ENCODE measurements at regions not wholly inside any gene's neighbourhood (a gene's known extent, or its start where the extent isn't known, plus 50 kb on each side); places are given as distances from the start of the nearest gene placed in this dataset.

DNA sequence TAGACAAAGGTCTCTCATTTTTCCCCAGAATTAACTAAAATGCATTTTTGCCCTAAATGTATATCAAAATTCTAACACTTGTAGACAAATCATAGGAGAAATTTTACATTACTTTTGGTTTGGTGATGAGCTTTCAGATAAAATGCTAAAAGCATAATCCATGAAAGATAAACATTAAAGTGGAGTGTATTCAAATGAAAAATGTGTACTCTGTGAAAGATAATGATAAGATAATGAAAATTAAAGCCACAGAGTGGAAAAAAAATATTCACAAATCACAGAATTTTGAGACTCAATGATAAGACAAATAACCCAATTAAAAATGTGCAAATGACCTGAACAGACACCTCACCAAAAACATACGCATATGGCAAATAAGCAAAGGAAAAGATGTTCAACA, 176.9 kb upstream of the ADAMTS16 start:
- 67 to 88% methylated on average over 1 of the region's 1 CpG for WGBS, 2 donors (ENCODE audit: low coverage in 1 of 2)
- no peaks in the 10 kb centered on the region for H3K36me3 ChIP-seq

DNA sequence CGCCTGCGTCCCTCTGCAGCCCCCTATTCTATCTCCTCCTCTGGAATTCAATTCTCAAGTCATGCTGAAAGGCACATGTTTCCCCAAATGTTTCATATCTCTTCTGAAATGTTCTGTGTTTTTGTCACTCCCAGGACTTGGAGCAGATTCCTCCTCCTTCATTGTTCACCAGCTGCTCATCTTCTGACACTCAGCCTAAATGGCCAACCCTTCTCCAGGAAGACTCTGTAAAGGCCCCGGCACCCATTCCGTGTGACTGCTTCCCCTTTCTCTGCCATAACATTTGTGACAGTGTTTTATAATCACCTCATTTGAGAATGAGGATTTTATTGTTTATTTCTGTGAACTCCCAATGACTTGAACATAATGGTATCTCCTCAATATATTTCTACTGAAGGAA, 170.8 kb upstream of the ADAMTS16 start:
- TF ChIP-seq, protein P1, sequence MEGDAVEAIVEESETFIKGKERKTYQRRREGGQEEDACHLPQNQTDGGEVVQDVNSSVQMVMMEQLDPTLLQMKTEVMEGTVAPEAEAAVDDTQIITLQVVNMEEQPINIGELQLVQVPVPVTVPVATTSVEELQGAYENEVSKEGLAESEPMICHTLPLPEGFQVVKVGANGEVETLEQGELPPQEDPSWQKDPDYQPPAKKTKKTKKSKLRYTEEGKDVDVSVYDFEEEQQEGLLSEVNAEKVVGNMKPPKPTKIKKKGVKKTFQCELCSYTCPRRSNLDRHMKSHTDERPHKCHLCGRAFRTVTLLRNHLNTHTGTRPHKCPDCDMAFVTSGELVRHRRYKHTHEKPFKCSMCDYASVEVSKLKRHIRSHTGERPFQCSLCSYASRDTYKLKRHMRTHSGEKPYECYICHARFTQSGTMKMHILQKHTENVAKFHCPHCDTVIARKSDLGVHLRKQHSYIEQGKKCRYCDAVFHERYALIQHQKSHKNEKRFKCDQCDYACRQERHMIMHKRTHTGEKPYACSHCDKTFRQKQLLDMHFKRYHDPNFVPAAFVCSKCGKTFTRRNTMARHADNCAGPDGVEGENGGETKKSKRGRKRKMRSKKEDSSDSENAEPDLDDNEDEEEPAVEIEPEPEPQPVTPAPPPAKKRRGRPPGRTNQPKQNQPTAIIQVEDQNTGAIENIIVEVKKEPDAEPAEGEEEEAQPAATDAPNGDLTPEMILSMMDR (IDR thresholded peaks at IDR 0.05), result no peak
- TF ChIP-seq POLR2A (IDR thresholded peaks at IDR 0.05), result no peak
- TF ChIP-seq EP300 (IDR thresholded peaks at IDR 0.05), result no peak
- TF ChIP-seq POLR2AphosphoS5 (IDR thresholded peaks at IDR 0.05), result no peak
- H3K27me3 ChIP-seq, result peaks cover 1% of the 10 kb centered on the region
- no peak overlapping the region for H3K27ac ChIP-seq
- no peak for ATAC-seq
- WGBS, 2 donors (ENCODE audit: low coverage in 1 of 2), result 59 to 71% methylated on average over 4 of the region's 4 CpGs
- H3K4me3 ChIP-seq, result no peak overlapping the region
- H3K36me3 ChIP-seq, result no peaks in the 10 kb centered on the region
- no peaks in the 10 kb centered on the region for H3K4me1 ChIP-seq
- no peaks in the 10 kb centered on the region for H3K9me3 ChIP-seq

More for the DNA sequence above, 176.9 kb upstream of the ADAMTS16 start:
- no peaks in the 10 kb centered on the region for H3K4me1 ChIP-seq
- H3K4me3 ChIP-seq, result no peak overlapping the region
- H3K9me3 ChIP-seq, result no peaks in the 10 kb centered on the region
- no peaks in the 10 kb centered on the region for H3K27me3 ChIP-seq
- no peak for ATAC-seq
- H3K27ac ChIP-seq, result no peak overlapping the region
- no peak for TF ChIP-seq POLR2AphosphoS5 (IDR thresholded peaks at IDR 0.05)
- no peak for TF ChIP-seq EP300 (IDR thresholded peaks at IDR 0.05)
- TF ChIP-seq POLR2A (IDR thresholded peaks at IDR 0.05), result no peak
- TF ChIP-seq, protein P1 (IDR thresholded peaks at IDR 0.05), result no peak

- no peak for TF ChIP-seq POLR2A (IDR thresholded peaks at IDR 0.05)
- TF ChIP-seq EP300 (IDR thresholded peaks at IDR 0.05), result no peak
- TF ChIP-seq, protein P1 (IDR thresholded peaks at IDR 0.05), result no peak
- no peak for TF ChIP-seq POLR2AphosphoS5 (IDR thresholded peaks at IDR 0.05)
- Histone ChIP-seq H3K27me3 (peaks cover 7% of the 10 kb centered on the region), H3K27ac (no peak overlapping the region), H3K4me1 (no peaks in the 10 kb centered on the region), H3K4me3 (no peak overlapping the region), H3K36me3 (no peaks in the 10 kb centered on the region), H3K9me3 (no peaks in the 10 kb centered on the region)
- 63 to 75% methylated on average over 4 of the region's 4 CpGs for WGBS, 2 donors (ENCODE audit: low coverage in 1 of 2)
- ATAC-seq, result no peak
These were observed 170.0 kb upstream of the ADAMTS16 start for GRCh38 chr5:4970171-4970570.

GRCh38 chr5:4976902-4977301, 163.2 kb upstream of the ADAMTS16 start:
- H3K4me1 ChIP-seq, result no peaks in the 10 kb centered on the region
- ATAC-seq, result no peak
- H3K27me3 ChIP-seq, result peaks cover 7% of the 10 kb centered on the region
- no peak overlapping the region for H3K27ac ChIP-seq
- no peak overlapping the region for H3K4me3 ChIP-seq
- no peaks in the 10 kb centered on the region for H3K9me3 ChIP-seq
- no peaks in the 10 kb centered on the region for H3K36me3 ChIP-seq
- 67% methylated on average over 1 of the region's 1 CpG; no CpG with 5 or more reads in 1 of the 2 donors for WGBS, 2 donors (ENCODE audit: low coverage in 1 of 2)
- TF ChIP-seq EP300 (IDR thresholded peaks at IDR 0.05) (no peak), POLR2AphosphoS5 (IDR thresholded peaks at IDR 0.05) (no peak), POLR2A (IDR thresholded peaks at IDR 0.05) (no peak)
- TF ChIP-seq, protein P1 (IDR thresholded peaks at IDR 0.05), result no peak

GRCh38 chr5:4977416-4978110, 162.6 kb upstream of the ADAMTS16 start:
- ATAC-seq, result no peak
- no peak for TF ChIP-seq POLR2AphosphoS5 (IDR thresholded peaks at IDR 0.05)
- TF ChIP-seq, protein P1 (IDR thresholded peaks at IDR 0.05), result no peak
- no peak for TF ChIP-seq EP300 (IDR thresholded peaks at IDR 0.05)
- no peak for TF ChIP-seq POLR2A (IDR thresholded peaks at IDR 0.05)

More at GRCh38 chr5:4977416-4978110, 162.6 kb upstream of the ADAMTS16 start:
- 38 to 42% methylated on average over 4 to 5 of the region's 5 CpGs for WGBS, 2 donors (ENCODE audit: low coverage in 1 of 2)
- no peak overlapping the region for H3K4me3 ChIP-seq
- no peaks in the 10 kb centered on the region for H3K36me3 ChIP-seq
- peaks cover 7% of the 10 kb centered on the region for H3K27me3 ChIP-seq
- H3K9me3 ChIP-seq, result no peaks in the 10 kb centered on the region
- H3K4me1 ChIP-seq, result no peaks in the 10 kb centered on the region
- H3K27ac ChIP-seq, result no peak overlapping the region
